Omental fat pad (tissue), 3 donors: ENCODE measurements at regions not wholly inside any gene's neighbourhood (a gene's known extent, or its start where the extent isn't known, plus 50 kb on each side); places are given as distances from the start of the nearest gene placed in this dataset.

Experiments used
- ATAC-seq: fragments of 150-250 bp; one replicate; pipeline ENCODE4 v1.9.1; 2016; ENCODE audit warnings: mild to moderate bottlenecking, moderate library complexity; ENCODE audit not compliant: low FRiP score
- DNase-seq: peaks from one replicate; pipeline ENCODE4 v3.0.0-alpha.2; 2019; ENCODE audit warnings: low spot score
- CTCF ChIP-seq, 3 donors: fragments of 450-650 bp; IDR thresholded peaks; one replicate each; pipeline ENCODE4 v1.5.1; 2016 to 2017; ENCODE audit warnings: antibody characterized with exemption in 3 of 3, mild to moderate bottlenecking in 3 of 3, moderate library complexity in 2 of 3

GRCh38 chr2:79359419-79359818, 153.4 kb upstream of the CTNNA2 start:
- no peak for ATAC-seq
- DNase-seq, result no peak
- TF ChIP-seq CTCF (IDR thresholded peaks at IDR 0.05), result no peak

- ATAC-seq, result no peak
- no peak for DNase-seq
- no peak for TF ChIP-seq CTCF (IDR thresholded peaks at IDR 0.05)
Observed at GRCh38 chr2:79355569-79355968, 157.3 kb upstream of the CTNNA2 start.

GRCh38 chr2:79327460-79327859, 167.9 kb upstream of the REG3A start:
- ATAC-seq, result no peak
- no peak for TF ChIP-seq CTCF (IDR thresholded peaks at IDR 0.05)
- no peak for DNase-seq

GRCh38 chr2:79320871-79321270, 161.3 kb upstream of the REG3A start:
- no peak for TF ChIP-seq CTCF (IDR thresholded peaks at IDR 0.05)
- DNase-seq, result no peak
- no peak for ATAC-seq

- DNase-seq (no peak), ATAC-seq (no peak)
- no peak for TF ChIP-seq CTCF (IDR thresholded peaks at IDR 0.05)
Observed at GRCh38 chr2:79294994-79295393, 135.4 kb upstream of the REG3A start.

GRCh38 chr2:79292958-79293315, 133.4 kb upstream of the REG3A start:
- no peak for ATAC-seq
- DNase-seq, result no peak
- no peak for TF ChIP-seq CTCF (IDR thresholded peaks at IDR 0.05)

- no peak for TF ChIP-seq CTCF (IDR thresholded peaks at IDR 0.05)
- ATAC-seq (no peak), DNase-seq (no peak)
Observed at GRCh38 chr2:79292239-79292957, 132.8 kb upstream of the REG3A start.
